DOHH2 (cell line): ENCODE measurements at regions not wholly inside any gene's neighbourhood (a gene's known extent, or its start where the extent isn't known, plus 50 kb on each side); places are given as distances from the start of the nearest gene placed in this dataset.

ENCODE experiments used
- H3F3A ChIP-seq: fragments of 200-600 bp; sonication (generic), shearing (Covaris generic); 2 replicates; pipeline ENCODE4 v1.6.0; 2016; ENCODE audit warnings: antibody characterized with exemption, mild to moderate bottlenecking; ENCODE audit not compliant: control insufficient read depth, insufficient read depth
- H3K27ac ChIP-seq: fragments of 200-600 bp; sonication (generic); 2 replicates; pipeline ENCODE4 v1.5.1; 2014; ENCODE audit warnings: low read depth, mild to moderate bottlenecking, low read length, moderate library complexity
- H3K27me3 ChIP-seq: fragments of 200-600 bp; sonication (generic); 2 replicates; pipeline ENCODE4 v1.6.1; 2014; ENCODE audit warnings: mild to moderate bottlenecking, low read length, mixed read lengths; ENCODE audit not compliant: control insufficient read depth
- H3K36me3 ChIP-seq: fragments of 200-600 bp; sonication (generic); 2 replicates; pipeline ENCODE4 v1.6.1; 2014; ENCODE audit warnings: mild to moderate bottlenecking, low read length, moderate library complexity, mixed read lengths; ENCODE audit not compliant: control insufficient read depth
- H3K4me1 ChIP-seq: fragments of 200-600 bp; sonication (generic); 2 replicates; pipeline ENCODE4 v1.6.1; 2014; ENCODE audit warnings: mild to moderate bottlenecking, low read length, mixed read lengths; ENCODE audit not compliant: control insufficient read depth
- H3K4me2 ChIP-seq: fragments of 200-600 bp; sonication (generic); 2 replicates; pipeline ENCODE4 v1.6.0; 2014; ENCODE audit warnings: mild to moderate bottlenecking, low read length, moderate library complexity
- H3K4me3 ChIP-seq: fragments of 200-600 bp; sonication (generic); 2 replicates; pipeline ENCODE4 v1.5.1; 2014; ENCODE audit warnings: mild to moderate bottlenecking, low read length, mixed read lengths
- H3K79me2 ChIP-seq: fragments of 200-600 bp; sonication (generic); 2 replicates; pipeline ENCODE4 v1.6.1; 2014; ENCODE audit warnings: mild to moderate bottlenecking, low read length, mixed read lengths; ENCODE audit not compliant: control insufficient read depth
- H3K9me2 ChIP-seq: fragments of 200-600 bp; sonication (generic); replicated peaks from 2 replicates; pipeline ENCODE4 v1.6.1; 2014; ENCODE audit warnings: mild to moderate bottlenecking, low read length, mixed read lengths; ENCODE audit not compliant: control insufficient read depth
- H3K9me3 ChIP-seq: fragments of 200-600 bp; sonication (generic); 2 replicates; pipeline ENCODE4 v1.6.1; 2014; ENCODE audit warnings: antibody characterized with exemption, low read length, mixed read lengths; ENCODE audit not compliant: control insufficient read depth, insufficient read depth
- H4K20me1 ChIP-seq: fragments of 200-600 bp; sonication (generic); 2 replicates; pipeline ENCODE4 v1.6.0; 2014; ENCODE audit warnings: low read depth, mild to moderate bottlenecking, antibody characterized with exemption, low read length, moderate library complexity; ENCODE audit not compliant: control insufficient read depth, insufficient read depth
- EZH2phosphoT487 ChIP-seq: fragments of 200-600 bp; sonication (generic); IDR thresholded peaks from 2 replicates; pipeline ENCODE4 v1.6.1; 2017; ENCODE audit warnings: borderline replicate concordance, mild to moderate bottlenecking, antibody characterized with exemption, low read length, moderate library complexity, mixed read lengths
- TF ChIP-seq, protein P1 (sequence below): fragments of 200-600 bp; sonication (generic); IDR thresholded peaks from one replicate; pipeline ENCODE4 v1.5.1; 2014; ENCODE audit warnings: antibody characterized with exemption, mild to moderate bottlenecking, low read depth, low read length; ENCODE audit not compliant: poor library complexity, severe bottlenecking

DNA sequence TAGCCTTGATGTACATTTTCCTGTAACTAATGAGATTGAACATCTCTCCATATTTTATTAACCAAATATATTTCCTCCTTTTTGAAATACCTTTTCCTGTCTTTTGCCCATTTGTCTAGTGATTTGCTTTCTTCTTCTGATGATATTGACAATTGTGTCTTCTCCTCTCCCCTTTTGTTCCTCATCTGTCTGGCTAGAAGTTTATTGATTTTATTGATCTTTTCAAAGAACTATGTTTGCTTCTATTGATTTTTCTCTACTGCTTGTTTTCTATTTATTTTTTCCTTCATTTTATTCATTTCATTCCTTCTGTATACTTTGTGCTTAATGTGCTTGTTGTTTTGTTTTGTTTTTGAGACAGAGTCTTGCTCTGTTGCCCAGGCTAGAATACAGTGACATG, 181.4 kb upstream of the SMIM23 start:
- no peak for TF ChIP-seq EZH2phosphoT487
- TF ChIP-seq, protein P1, sequence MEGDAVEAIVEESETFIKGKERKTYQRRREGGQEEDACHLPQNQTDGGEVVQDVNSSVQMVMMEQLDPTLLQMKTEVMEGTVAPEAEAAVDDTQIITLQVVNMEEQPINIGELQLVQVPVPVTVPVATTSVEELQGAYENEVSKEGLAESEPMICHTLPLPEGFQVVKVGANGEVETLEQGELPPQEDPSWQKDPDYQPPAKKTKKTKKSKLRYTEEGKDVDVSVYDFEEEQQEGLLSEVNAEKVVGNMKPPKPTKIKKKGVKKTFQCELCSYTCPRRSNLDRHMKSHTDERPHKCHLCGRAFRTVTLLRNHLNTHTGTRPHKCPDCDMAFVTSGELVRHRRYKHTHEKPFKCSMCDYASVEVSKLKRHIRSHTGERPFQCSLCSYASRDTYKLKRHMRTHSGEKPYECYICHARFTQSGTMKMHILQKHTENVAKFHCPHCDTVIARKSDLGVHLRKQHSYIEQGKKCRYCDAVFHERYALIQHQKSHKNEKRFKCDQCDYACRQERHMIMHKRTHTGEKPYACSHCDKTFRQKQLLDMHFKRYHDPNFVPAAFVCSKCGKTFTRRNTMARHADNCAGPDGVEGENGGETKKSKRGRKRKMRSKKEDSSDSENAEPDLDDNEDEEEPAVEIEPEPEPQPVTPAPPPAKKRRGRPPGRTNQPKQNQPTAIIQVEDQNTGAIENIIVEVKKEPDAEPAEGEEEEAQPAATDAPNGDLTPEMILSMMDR: no peak
- Histone ChIP-seq H3K27me3 (no peaks in the 10 kb centered on the region), H3K9me2 (no peaks in the 10 kb centered on the region), H4K20me1 (no peaks in the 10 kb centered on the region), H3K4me2 (no peak overlapping the region), H3K27ac (no peak overlapping the region), H3K79me2 (no peaks in the 10 kb centered on the region), H3F3A (no peaks in the 10 kb centered on the region), H3K4me1 (no peaks in the 10 kb centered on the region), H3K9me3 (0 out of 2 replicates have a peak, but pooled peaks cover 2% of the 10 kb centered on the region), H3K36me3 (no peaks in the 10 kb centered on the region), H3K4me3 (no peak overlapping the region)

DNA sequence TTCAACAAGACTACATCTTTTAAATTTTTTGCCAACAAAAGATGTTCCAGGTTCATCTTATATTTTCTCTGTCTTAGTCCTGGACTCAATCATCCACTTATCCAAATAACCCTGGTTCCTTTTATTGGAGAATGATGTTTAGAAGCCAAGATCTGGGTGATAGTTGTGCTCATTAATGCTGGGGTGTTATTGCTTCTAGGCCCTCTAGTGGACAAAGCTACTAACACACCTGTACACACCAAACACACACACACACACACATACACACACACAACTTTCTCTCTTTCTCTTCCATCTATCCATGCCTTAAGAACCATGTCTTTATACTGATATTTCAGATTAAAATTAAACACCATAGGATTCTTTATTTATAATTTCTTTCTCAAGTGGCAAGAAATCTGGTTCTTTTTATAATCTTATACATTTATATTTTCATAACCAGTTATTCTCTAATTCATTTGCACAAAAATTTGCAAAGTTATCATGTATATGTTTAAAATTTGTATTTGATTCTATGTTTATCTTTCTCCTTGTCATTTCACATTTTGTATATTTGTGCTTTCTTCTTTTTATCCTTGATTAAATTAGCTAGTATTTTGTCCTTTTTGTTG, 179.1 kb upstream of the SMIM23 start:
- no peaks in the 10 kb centered on the region for H3K79me2 ChIP-seq
- TF ChIP-seq, protein P1: peak; percentile 64
- no peak for TF ChIP-seq EZH2phosphoT487
- H3K27me3 ChIP-seq: no peaks in the 10 kb centered on the region
- H3K9me3 ChIP-seq: 0 out of 2 replicates have a peak, but pooled peaks cover 2% of the 10 kb centered on the region
- H4K20me1 ChIP-seq: no peaks in the 10 kb centered on the region
- no peak overlapping the region for H3K4me3 ChIP-seq
- H3K36me3 ChIP-seq: no peaks in the 10 kb centered on the region
- no peak overlapping the region for H3K4me2 ChIP-seq
- no peaks in the 10 kb centered on the region for H3K9me2 ChIP-seq
- no peaks in the 10 kb centered on the region for H3K4me1 ChIP-seq
- no peak overlapping the region for H3K27ac ChIP-seq
- no peaks in the 10 kb centered on the region for H3F3A ChIP-seq

DNA sequence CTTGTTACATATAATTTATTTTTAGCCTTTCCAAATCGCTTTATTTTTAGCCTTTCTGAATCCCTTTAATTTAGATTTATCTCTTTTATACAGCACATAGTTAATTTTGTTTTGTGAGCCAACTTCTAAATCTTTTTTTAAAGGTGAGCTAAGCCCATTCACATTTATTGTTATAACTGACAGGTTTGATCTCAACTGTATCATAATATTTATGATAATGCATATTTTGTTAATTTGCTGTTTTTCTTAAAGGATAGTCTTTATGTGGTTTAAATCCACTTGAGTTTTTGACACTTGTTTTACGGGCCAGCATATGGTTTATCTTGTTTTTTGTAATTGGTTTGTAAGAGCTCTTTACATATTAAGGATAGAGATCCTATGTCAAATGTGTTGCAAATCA, 177.8 kb upstream of the SMIM23 start:
- no peaks in the 10 kb centered on the region for H3F3A ChIP-seq
- no peak overlapping the region for H3K27ac ChIP-seq
- H3K4me1 ChIP-seq: no peaks in the 10 kb centered on the region
- TF ChIP-seq, protein P1: no peak
- TF ChIP-seq EZH2phosphoT487: no peak
- no peaks in the 10 kb centered on the region for H3K9me2 ChIP-seq
- H3K27me3 ChIP-seq: no peaks in the 10 kb centered on the region
- H3K9me3 ChIP-seq: 0 out of 2 replicates have a peak, but pooled peaks cover 2% of the 10 kb centered on the region
- no peaks in the 10 kb centered on the region for H3K79me2 ChIP-seq
- H3K36me3 ChIP-seq: no peaks in the 10 kb centered on the region
- H4K20me1 ChIP-seq: no peaks in the 10 kb centered on the region
- no peak overlapping the region for H3K4me2 ChIP-seq
- H3K4me3 ChIP-seq: no peak overlapping the region
